ENCODE measurements at regions not wholly inside any gene's neighbourhood (a gene's known extent, or its start where the extent isn't known, plus 50 kb on each side); places are given as distances from the start of the nearest gene placed in this dataset.

DNA sequence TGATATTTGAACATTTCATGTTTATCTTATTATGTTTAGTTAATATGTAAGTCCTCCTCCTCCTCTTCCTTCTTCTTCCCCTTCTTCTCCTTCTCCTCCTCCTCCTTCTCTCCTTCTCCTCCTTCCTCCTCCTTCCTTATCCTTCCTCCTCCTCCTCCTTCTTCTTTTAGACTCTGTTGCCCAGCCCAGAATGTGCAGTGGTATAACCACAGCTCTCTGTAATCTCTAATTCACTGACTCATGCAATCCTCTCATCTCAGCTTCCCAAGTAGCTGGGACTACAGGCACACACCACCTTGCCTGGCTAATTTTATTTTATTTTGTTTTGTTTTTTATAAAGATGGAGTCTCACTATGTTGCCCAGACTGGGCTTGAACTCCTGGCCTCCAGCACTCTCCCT lies 83.4 kb upstream of the ODAD2 start (continued):
- TF ChIP-seq, protein P1, sequence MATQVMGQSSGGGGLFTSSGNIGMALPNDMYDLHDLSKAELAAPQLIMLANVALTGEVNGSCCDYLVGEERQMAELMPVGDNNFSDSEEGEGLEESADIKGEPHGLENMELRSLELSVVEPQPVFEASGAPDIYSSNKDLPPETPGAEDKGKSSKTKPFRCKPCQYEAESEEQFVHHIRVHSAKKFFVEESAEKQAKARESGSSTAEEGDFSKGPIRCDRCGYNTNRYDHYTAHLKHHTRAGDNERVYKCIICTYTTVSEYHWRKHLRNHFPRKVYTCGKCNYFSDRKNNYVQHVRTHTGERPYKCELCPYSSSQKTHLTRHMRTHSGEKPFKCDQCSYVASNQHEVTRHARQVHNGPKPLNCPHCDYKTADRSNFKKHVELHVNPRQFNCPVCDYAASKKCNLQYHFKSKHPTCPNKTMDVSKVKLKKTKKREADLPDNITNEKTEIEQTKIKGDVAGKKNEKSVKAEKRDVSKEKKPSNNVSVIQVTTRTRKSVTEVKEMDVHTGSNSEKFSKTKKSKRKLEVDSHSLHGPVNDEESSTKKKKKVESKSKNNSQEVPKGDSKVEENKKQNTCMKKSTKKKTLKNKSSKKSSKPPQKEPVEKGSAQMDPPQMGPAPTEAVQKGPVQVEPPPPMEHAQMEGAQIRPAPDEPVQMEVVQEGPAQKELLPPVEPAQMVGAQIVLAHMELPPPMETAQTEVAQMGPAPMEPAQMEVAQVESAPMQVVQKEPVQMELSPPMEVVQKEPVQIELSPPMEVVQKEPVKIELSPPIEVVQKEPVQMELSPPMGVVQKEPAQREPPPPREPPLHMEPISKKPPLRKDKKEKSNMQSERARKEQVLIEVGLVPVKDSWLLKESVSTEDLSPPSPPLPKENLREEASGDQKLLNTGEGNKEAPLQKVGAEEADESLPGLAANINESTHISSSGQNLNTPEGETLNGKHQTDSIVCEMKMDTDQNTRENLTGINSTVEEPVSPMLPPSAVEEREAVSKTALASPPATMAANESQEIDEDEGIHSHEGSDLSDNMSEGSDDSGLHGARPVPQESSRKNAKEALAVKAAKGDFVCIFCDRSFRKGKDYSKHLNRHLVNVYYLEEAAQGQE (IDR thresholded peaks at IDR 0.05; ENCODE audit: borderline replicate concordance), result no peak
- TF ChIP-seq, protein P1 (CRISPR knock-in tag; IDR thresholded peaks at IDR 0.05; ENCODE audit: low read depth), result no peak
- TF ChIP-seq CBX3 (IDR thresholded peaks at IDR 0.05; ENCODE audit: borderline replicate concordance in 1 of 2, low read length in 2 of 2) (no peak), GATAD2B (IDR thresholded peaks at IDR 0.05; ENCODE audit: borderline replicate concordance) (no peak), MBD2 (IDR thresholded peaks at IDR 0.05; ENCODE audit: borderline replicate concordance, low read depth) (no peak)
- TF ChIP-seq, protein P2, sequence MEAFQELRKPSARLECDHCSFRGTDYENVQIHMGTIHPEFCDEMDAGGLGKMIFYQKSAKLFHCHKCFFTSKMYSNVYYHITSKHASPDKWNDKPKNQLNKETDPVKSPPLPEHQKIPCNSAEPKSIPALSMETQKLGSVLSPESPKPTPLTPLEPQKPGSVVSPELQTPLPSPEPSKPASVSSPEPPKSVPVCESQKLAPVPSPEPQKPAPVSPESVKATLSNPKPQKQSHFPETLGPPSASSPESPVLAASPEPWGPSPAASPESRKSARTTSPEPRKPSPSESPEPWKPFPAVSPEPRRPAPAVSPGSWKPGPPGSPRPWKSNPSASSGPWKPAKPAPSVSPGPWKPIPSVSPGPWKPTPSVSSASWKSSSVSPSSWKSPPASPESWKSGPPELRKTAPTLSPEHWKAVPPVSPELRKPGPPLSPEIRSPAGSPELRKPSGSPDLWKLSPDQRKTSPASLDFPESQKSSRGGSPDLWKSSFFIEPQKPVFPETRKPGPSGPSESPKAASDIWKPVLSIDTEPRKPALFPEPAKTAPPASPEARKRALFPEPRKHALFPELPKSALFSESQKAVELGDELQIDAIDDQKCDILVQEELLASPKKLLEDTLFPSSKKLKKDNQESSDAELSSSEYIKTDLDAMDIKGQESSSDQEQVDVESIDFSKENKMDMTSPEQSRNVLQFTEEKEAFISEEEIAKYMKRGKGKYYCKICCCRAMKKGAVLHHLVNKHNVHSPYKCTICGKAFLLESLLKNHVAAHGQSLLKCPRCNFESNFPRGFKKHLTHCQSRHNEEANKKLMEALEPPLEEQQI (IDR thresholded peaks at IDR 0.05), result no peak
